ENCODE measurements at regions not wholly inside any gene's neighbourhood (a gene's known extent, or its start where the extent isn't known, plus 50 kb on each side); places are given as distances from the start of the nearest gene placed in this dataset.

DNA sequence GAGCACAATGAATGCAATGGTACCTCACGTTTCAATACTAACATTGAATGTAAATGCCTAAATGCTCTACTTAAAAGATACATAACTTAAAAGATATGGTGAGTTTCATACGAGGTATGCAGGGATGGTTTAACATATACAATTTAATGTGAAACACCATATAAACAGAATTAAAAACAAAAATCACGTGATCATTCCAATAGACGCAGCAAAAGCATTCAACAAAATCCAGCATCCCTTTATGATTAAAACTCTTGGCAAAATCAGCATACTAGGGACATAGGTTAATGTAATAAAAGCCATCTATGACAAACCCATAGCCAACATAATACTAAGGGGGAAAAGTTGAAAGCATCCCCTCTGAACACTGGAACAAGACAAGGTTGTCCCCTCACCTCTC, 845.7 kb downstream of the SLC16A7 start:
- TF ChIP-seq POLR2A (IDR thresholded peaks at IDR 0.05) (no peak), CTCF (IDR thresholded peaks at IDR 0.05) (no peak)
